Left kidney (tissue), 1 donor: ENCODE measurements at regions not wholly inside any gene's neighbourhood (a gene's known extent, or its start where the extent isn't known, plus 50 kb on each side); places are given as distances from the start of the nearest gene placed in this dataset.

Source experiments
- DNase-seq: peaks from one replicate; pipeline ENCODE4 v3.0.0-alpha.2; 2013

- DNase-seq: no peak
These were observed 53.8 kb upstream of the ASB18 start for GRCh38 chr2:236317938-236318396.

- DNase-seq: no peak
These were observed 54.2 kb upstream of the ASB18 start for GRCh38 chr2:236318401-236318800.

GRCh38 chr2:236319036-236319435 is 54.8 kb upstream of the ASB18 start:
- DNase-seq: no peak

- DNase-seq: no peak
These were observed 57.2 kb upstream of the ASB18 start for GRCh38 chr2:236321415-236321814.

- no peak for DNase-seq
These were observed 69.4 kb upstream of the ASB18 start for GRCh38 chr2:236333417-236334121.

- DNase-seq: no peak
These were observed 70.1 kb upstream of the ASB18 start for GRCh38 chr2:236334122-236334876.

- DNase-seq: no peak
These were observed 71.7 kb upstream of the ASB18 start for GRCh38 chr2:236335696-236336574.

- no peak for DNase-seq
These were observed 72.6 kb upstream of the ASB18 start for GRCh38 chr2:236336575-236337464.

- no peak for DNase-seq
These were observed 73.5 kb upstream of the ASB18 start for GRCh38 chr2:236337465-236338325.

GRCh38 chr2:236338495-236339184 is 74.4 kb upstream of the ASB18 start:
- DNase-seq: no peak

- no peak for DNase-seq
These were observed 76.0 kb upstream of the ASB18 start for GRCh38 chr2:236340251-236340650.

GRCh38 chr2:236341067-236341466 is 76.9 kb upstream of the ASB18 start:
- DNase-seq: no peak

- no peak for DNase-seq
These were observed 77.5 kb upstream of the ASB18 start for GRCh38 chr2:236341721-236342120.

- no peak for DNase-seq
These were observed 78.3 kb upstream of the ASB18 start for GRCh38 chr2:236342507-236342906.

GRCh38 chr2:236342951-236343350 is 78.7 kb upstream of the ASB18 start:
- DNase-seq: no peak

- peak; percentile 73 for DNase-seq
These were observed 79.4 kb upstream of the ASB18 start for GRCh38 chr2:236343400-236344161.

GRCh38 chr2:236344446-236344845 is 80.2 kb upstream of the ASB18 start:
- DNase-seq: no peak

GRCh38 chr2:236345081-236345714 is 81.0 kb upstream of the ASB18 start:
- DNase-seq: no peak

GRCh38 chr2:236346366-236346765 is 82.2 kb upstream of the ASB18 start:
- DNase-seq: no peak
